ENCODE measurements at regions not wholly inside any gene's neighbourhood (a gene's known extent, or its start where the extent isn't known, plus 50 kb on each side); places are given as distances from the start of the nearest gene placed in this dataset.

- DNase-seq (ENCODE audit: low read depth, low spot score) = no peak
- no peak for FAIRE-seq
These were observed 1325.0 kb downstream of the UQCRFS1 start for GRCh38 chr19:27887946-27888345.

GRCh38 chr19:27885359-27885758 lies 1327.6 kb downstream of the UQCRFS1 start:
- BruUV-seq (replicated peaks) = no TSS peak
- H3K9ac ChIP-seq (ENCODE audit: control insufficient read depth, insufficient read depth, low read length) = no peak overlapping the region
- 68% methylated on average over 7 of the region's 7 CpGs for WGBS (ENCODE audit: insufficient coverage, insufficient replicate concordance, low lambda C conversion rate, missing lambda C conversion rate)
- FAIRE-seq (no peak), ATAC-seq (no peak), DNase-seq (ENCODE audit: low read depth, low spot score) (no peak)
- no peaks in the 10 kb centered on the region for H3K27me3 ChIP-seq (replicated peaks in 1 of 2; ENCODE audit: control insufficient read depth in 2 of 2, insufficient read depth in 2 of 2, low read length in 1 of 2)
- in situ Hi-C loops (cut with MboI) (no loop called here), intact Hi-C loops (cut with micrococcal nuclease; ENCODE audit: unreplicated experiment) (no loop called here)
- no peaks in the 10 kb centered on the region; the same call in 2 of the 3 replicates for H3K9me3 ChIP-seq (replicated peaks; ENCODE audit: control insufficient read depth, insufficient read depth, low read length)
- no peaks in the 10 kb centered on the region for H3K4me1 ChIP-seq (ENCODE audit: control insufficient read depth, insufficient read depth, low read length)
- RAD21 ChIA-PET (ENCODE audit: unreplicated experiment) = no interaction called here
- H3K79me2 ChIP-seq (ENCODE audit: control insufficient read depth, insufficient read depth, low read length) = no peaks in the 10 kb centered on the region
- TF ChIP-seq RCOR1 (conservative IDR thresholded peaks at IDR 0.05; ENCODE audit: low read depth, low read length) = no peak
- no peak for TF ChIP-seq ATF3 (IDR thresholded peaks at IDR 0.05; ENCODE audit: borderline replicate concordance, extremely low read depth, low read depth, low read length)
- TF ChIP-seq PAX5 (IDR thresholded peaks at IDR 0.05; ENCODE audit: borderline replicate concordance, low read depth, low read length) = no peak
- TF ChIP-seq IRF4 (IDR thresholded peaks at IDR 0.05; ENCODE audit: low read depth, low read length) = no peak
- TF ChIP-seq RB1 (IDR thresholded peaks at IDR 0.05; ENCODE audit: borderline replicate concordance) = no peak
- no peak for TF ChIP-seq TCF12 (IDR thresholded peaks at IDR 0.05; ENCODE audit: low read depth, low read length)
- TF ChIP-seq ZNF274 (IDR thresholded peaks at IDR 0.05; ENCODE audit: insufficient read depth, insufficient read length) = no peak
- no peak for TF ChIP-seq NFIC (IDR thresholded peaks at IDR 0.05; ENCODE audit: low read depth, low read length)
- no peak overlapping the region for H2AFZ ChIP-seq (ENCODE audit: control insufficient read depth, low read depth, low read length)
- POLR2A ChIA-PET = no interaction called here
- no peak overlapping the region for H3K27ac ChIP-seq (ENCODE audit: control insufficient read depth, insufficient read depth)
- SMC1A ChIA-PET (ENCODE audit: uncharacterized antibody, unreplicated experiment) = no interaction called here
- no peak overlapping the region for H3K4me2 ChIP-seq (ENCODE audit: control insufficient read depth, insufficient read depth)
- CTCF ChIA-PET = no interaction called here
- H3K4me3 ChIP-seq = no peak overlapping the region
- H3K36me3 ChIP-seq (ENCODE audit: control insufficient read depth in 2 of 2, insufficient read depth in 2 of 2, low read length in 1 of 2) = no peaks in the 10 kb centered on the region
- H4K20me1 ChIP-seq (ENCODE audit: control insufficient read depth, insufficient read depth) = no peaks in the 10 kb centered on the region

More at GRCh38 chr19:27887946-27888345, 1325.0 kb downstream of the UQCRFS1 start:
- Histone ChIP-seq H3K27me3 (replicated peaks in 1 of 2; ENCODE audit: control insufficient read depth in 2 of 2, insufficient read depth in 2 of 2, low read length in 1 of 2) (no peaks in the 10 kb centered on the region), H3K4me2 (ENCODE audit: control insufficient read depth, insufficient read depth) (no peak overlapping the region), H2AFZ (ENCODE audit: control insufficient read depth, low read depth, low read length) (no peak overlapping the region), H3K27ac (ENCODE audit: control insufficient read depth, insufficient read depth) (no peak overlapping the region), H3K36me3 (ENCODE audit: control insufficient read depth in 2 of 2, insufficient read depth in 2 of 2, low read length in 1 of 2) (no peaks in the 10 kb centered on the region), H3K4me1 (ENCODE audit: control insufficient read depth, insufficient read depth, low read length) (no peaks in the 10 kb centered on the region), H3K4me3 (no peak overlapping the region), H4K20me1 (ENCODE audit: control insufficient read depth, insufficient read depth) (no peaks in the 10 kb centered on the region), H3K9me3 (replicated peaks; ENCODE audit: control insufficient read depth, insufficient read depth, low read length) (no peaks in the 10 kb centered on the region; the same call in 2 of the 3 replicates), H3K79me2 (ENCODE audit: control insufficient read depth, insufficient read depth, low read length) (no peaks in the 10 kb centered on the region), H3K9ac (ENCODE audit: control insufficient read depth, insufficient read depth, low read length) (no peak overlapping the region)
- intact Hi-C loops (cut with micrococcal nuclease; ENCODE audit: unreplicated experiment) = no loop called here
- 25% methylated on average over 2 of the region's 2 CpGs for WGBS (ENCODE audit: insufficient coverage, insufficient replicate concordance, low lambda C conversion rate, missing lambda C conversion rate)
- RAD21 ChIA-PET (ENCODE audit: unreplicated experiment) = no interaction called here
- no peak for TF ChIP-seq CREM (IDR thresholded peaks at IDR 0.05; ENCODE audit: low read depth)
- no peak for TF ChIP-seq ZBED1 (IDR thresholded peaks at IDR 0.05; ENCODE audit: borderline replicate concordance)
- TF ChIP-seq IKZF1 (conservative IDR thresholded peaks at IDR 0.05) = no peak
- POLR2A ChIA-PET = no interaction called here
- SMC1A ChIA-PET (ENCODE audit: uncharacterized antibody, unreplicated experiment) = no interaction called here
- ATAC-seq = no peak
- no TSS peak for BruUV-seq (replicated peaks)
- in situ Hi-C loops (cut with MboI) = no loop called here
- CTCF ChIA-PET = no interaction called here
